Neural cell (in vitro differentiated cells): ENCODE measurements at regions not wholly inside any gene's neighbourhood (a gene's known extent, or its start where the extent isn't known, plus 50 kb on each side); places are given as distances from the start of the nearest gene placed in this dataset.

ENCODE experiments used
- H2AFZ ChIP-seq: fragments of 200-600, 300-800 bp; sonication (generic), shearing (Covaris generic); 2 replicates; pipeline ENCODE4 v1.6.0; 2014; ENCODE audit warnings: low read depth, mild to moderate bottlenecking, antibody characterized with exemption, low read length, moderate library complexity
- H3F3A ChIP-seq: fragments of 200-600 bp; shearing (Covaris generic); 2 replicates; pipeline ENCODE4 v1.6.1; 2016; ENCODE audit warnings: mild to moderate bottlenecking, moderate library complexity, mixed read lengths, antibody characterized with exemption, low read length; ENCODE audit not compliant: insufficient read depth, poor library complexity, severe bottlenecking
- H3K27ac ChIP-seq: fragments of 200-600, 300-800 bp; sonication (generic), shearing (Covaris generic); 2 replicates; pipeline ENCODE4 v1.5.1; 2014; ENCODE audit warnings: mild to moderate bottlenecking, low read length, moderate library complexity
- H3K27me3 ChIP-seq: fragments of 300-800, 200-600 bp; sonication (generic), shearing (Covaris generic); 2 replicates; pipeline ENCODE4 v1.6.0; 2014; ENCODE audit warnings: mild to moderate bottlenecking, low read depth, low read length, moderate library complexity; ENCODE audit not compliant: insufficient read depth
- H3K36me3 ChIP-seq: fragments of 300-800, 200-600 bp; sonication (generic), shearing (Covaris generic); 2 replicates; pipeline ENCODE4 v1.5.1; 2014; ENCODE audit warnings: mild to moderate bottlenecking, antibody characterized with exemption, low read length, moderate library complexity; ENCODE audit not compliant: insufficient read depth
- H3K4me2 ChIP-seq: fragments of 300-800, 200-600 bp; sonication (generic), shearing (Covaris generic); 2 replicates; pipeline ENCODE4 v1.6.0; 2014; ENCODE audit warnings: mild to moderate bottlenecking, low read length
- H3K4me3 ChIP-seq: fragments of 300-800, 200-600 bp; sonication (generic), shearing (Covaris generic); 2 replicates; pipeline ENCODE4 v1.5.1; 2014; ENCODE audit warnings: mild to moderate bottlenecking, low read length, moderate library complexity
- H3K79me2 ChIP-seq: fragments of 200-600 bp; shearing (Covaris generic); replicated peaks from 2 replicates; pipeline ENCODE4 v1.6.0; 2014; ENCODE audit warnings: mild to moderate bottlenecking, low read length, moderate library complexity; ENCODE audit not compliant: insufficient read depth
- H3K9ac ChIP-seq: fragments of 300-800, 200-600 bp; sonication (generic), shearing (Covaris generic); 2 replicates; pipeline ENCODE4 v1.6.1; 2016; ENCODE audit warnings: mild to moderate bottlenecking, low read length, mixed read lengths
- H3K9me2 ChIP-seq: fragments of 200-600 bp; shearing (Covaris generic); 2 replicates; pipeline ENCODE4 v1.6.1; 2016; ENCODE audit warnings: mild to moderate bottlenecking, low read length, mixed read lengths; ENCODE audit not compliant: insufficient read depth
- H3K9me3 ChIP-seq: fragments of 200-600, 300-800 bp; sonication (generic), shearing (Covaris generic); 2 replicates; pipeline ENCODE4 v1.6.1; 2016; ENCODE audit warnings: mild to moderate bottlenecking, mixed run types, low read length, moderate library complexity, mixed read lengths
- H4K20me1 ChIP-seq: fragments of 200-600 bp; shearing (Covaris generic); 2 replicates; pipeline ENCODE4 v1.6.1; 2016; ENCODE audit warnings: mild to moderate bottlenecking, mixed run types; ENCODE audit not compliant: insufficient read depth
- CTCF ChIP-seq: fragments of 450-650 bp; IDR thresholded peaks from 2 replicates; pipeline ENCODE4 v1.5.1; 2014; ENCODE audit warnings: antibody characterized with exemption, mild to moderate bottlenecking, moderate library complexity; ENCODE audit not compliant: poor library complexity, severe bottlenecking
- EP300 ChIP-seq: fragments of 450-650 bp; conservative IDR thresholded peaks from 2 replicates; pipeline ENCODE4 v1.6.1; 2014; ENCODE audit warnings: antibody characterized with exemption, mild to moderate bottlenecking, moderate library complexity; ENCODE audit not compliant: poor library complexity, severe bottlenecking
- EZH2 ChIP-seq: fragments of 200-600, 300-800 bp; shearing (Covaris generic), sonication (generic); IDR thresholded peaks from 2 replicates; pipeline ENCODE4 v1.6.1; 2014; ENCODE audit warnings: antibody characterized with exemption, low read length, borderline replicate concordance, mild to moderate bottlenecking; ENCODE audit not compliant: insufficient read depth, poor library complexity, severe bottlenecking
- MXI1 ChIP-seq: fragments of 450-650 bp; conservative IDR thresholded peaks from 2 replicates; pipeline ENCODE4 v1.6.1; 2014; ENCODE audit warnings: antibody characterized with exemption, mild to moderate bottlenecking; ENCODE audit not compliant: poor library complexity, severe bottlenecking
- POLR2AphosphoS5 ChIP-seq: IDR thresholded peaks from 2 replicates; pipeline ENCODE4 v1.6.1; 2012
- RAD21 ChIP-seq: fragments of 450-650 bp; conservative IDR thresholded peaks from 2 replicates; pipeline ENCODE4 v1.6.1; 2014; ENCODE audit warnings: antibody characterized with exemption, mild to moderate bottlenecking, moderate library complexity
- SMC3 ChIP-seq: fragments of 450-650 bp; conservative IDR thresholded peaks from 2 replicates; pipeline ENCODE4 v1.6.1; 2014; ENCODE audit warnings: antibody characterized with exemption, mild to moderate bottlenecking, moderate library complexity; ENCODE audit not compliant: poor library complexity
- TAF1 ChIP-seq: IDR thresholded peaks from 2 replicates; pipeline ENCODE4 v1.6.1; 2012; ENCODE audit warnings: low read depth
- TF ChIP-seq, protein P1 (sequence below): IDR thresholded peaks from 2 replicates; pipeline ENCODE4 v1.6.1; 2012; ENCODE audit warnings: borderline replicate concordance

DNA sequence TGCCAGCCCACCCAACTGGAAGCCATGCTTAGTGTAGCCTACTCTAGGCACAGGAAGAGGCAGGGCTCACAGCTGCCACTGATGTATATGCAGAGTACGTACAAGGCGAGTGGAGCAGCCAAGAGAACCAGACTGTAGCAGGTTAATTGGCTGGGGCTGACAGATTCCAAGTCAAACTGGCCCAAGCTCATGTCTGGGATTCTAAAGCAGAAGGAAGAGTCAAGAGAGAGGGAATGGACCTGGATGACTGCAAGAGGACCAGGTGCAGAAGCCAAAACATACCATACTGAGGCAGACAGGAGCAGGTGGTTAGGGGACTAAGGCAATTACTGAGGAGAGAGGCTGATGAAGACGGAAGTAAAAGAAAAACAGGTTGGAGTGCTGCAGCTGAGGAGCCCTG is 51.3 kb upstream of the LRRN2 start:
- Histone ChIP-seq H3K4me3 (no peak overlapping the region), H3F3A (no peaks in the 10 kb centered on the region), H3K36me3 (no peaks in the 10 kb centered on the region), H3K9me3 (no peaks in the 10 kb centered on the region), H3K79me2 (no peaks in the 10 kb centered on the region), H3K4me2 (no peak overlapping the region), H3K27ac (no peak overlapping the region), H3K27me3 (no peaks in the 10 kb centered on the region), H3K9me2 (no peaks in the 10 kb centered on the region), H3K9ac (no peak overlapping the region), H2AFZ (no peak overlapping the region), H4K20me1 (no peaks in the 10 kb centered on the region)
- TF ChIP-seq MXI1 (no peak), EZH2 (no peak), SMC3 (no peak), TAF1 (no peak), EP300 (no peak), RAD21 (no peak)
- TF ChIP-seq, protein P1, sequence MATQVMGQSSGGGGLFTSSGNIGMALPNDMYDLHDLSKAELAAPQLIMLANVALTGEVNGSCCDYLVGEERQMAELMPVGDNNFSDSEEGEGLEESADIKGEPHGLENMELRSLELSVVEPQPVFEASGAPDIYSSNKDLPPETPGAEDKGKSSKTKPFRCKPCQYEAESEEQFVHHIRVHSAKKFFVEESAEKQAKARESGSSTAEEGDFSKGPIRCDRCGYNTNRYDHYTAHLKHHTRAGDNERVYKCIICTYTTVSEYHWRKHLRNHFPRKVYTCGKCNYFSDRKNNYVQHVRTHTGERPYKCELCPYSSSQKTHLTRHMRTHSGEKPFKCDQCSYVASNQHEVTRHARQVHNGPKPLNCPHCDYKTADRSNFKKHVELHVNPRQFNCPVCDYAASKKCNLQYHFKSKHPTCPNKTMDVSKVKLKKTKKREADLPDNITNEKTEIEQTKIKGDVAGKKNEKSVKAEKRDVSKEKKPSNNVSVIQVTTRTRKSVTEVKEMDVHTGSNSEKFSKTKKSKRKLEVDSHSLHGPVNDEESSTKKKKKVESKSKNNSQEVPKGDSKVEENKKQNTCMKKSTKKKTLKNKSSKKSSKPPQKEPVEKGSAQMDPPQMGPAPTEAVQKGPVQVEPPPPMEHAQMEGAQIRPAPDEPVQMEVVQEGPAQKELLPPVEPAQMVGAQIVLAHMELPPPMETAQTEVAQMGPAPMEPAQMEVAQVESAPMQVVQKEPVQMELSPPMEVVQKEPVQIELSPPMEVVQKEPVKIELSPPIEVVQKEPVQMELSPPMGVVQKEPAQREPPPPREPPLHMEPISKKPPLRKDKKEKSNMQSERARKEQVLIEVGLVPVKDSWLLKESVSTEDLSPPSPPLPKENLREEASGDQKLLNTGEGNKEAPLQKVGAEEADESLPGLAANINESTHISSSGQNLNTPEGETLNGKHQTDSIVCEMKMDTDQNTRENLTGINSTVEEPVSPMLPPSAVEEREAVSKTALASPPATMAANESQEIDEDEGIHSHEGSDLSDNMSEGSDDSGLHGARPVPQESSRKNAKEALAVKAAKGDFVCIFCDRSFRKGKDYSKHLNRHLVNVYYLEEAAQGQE, result no peak

- Histone ChIP-seq H3K27me3 (no peaks in the 10 kb centered on the region), H3K9me3 (no peaks in the 10 kb centered on the region), H3K4me3 (no peak overlapping the region), H3F3A (no peaks in the 10 kb centered on the region), H3K4me2 (no peak overlapping the region), H3K27ac (no peak overlapping the region), H3K36me3 (no peaks in the 10 kb centered on the region), H3K9me2 (no peaks in the 10 kb centered on the region), H3K79me2 (no peaks in the 10 kb centered on the region), H4K20me1 (no peaks in the 10 kb centered on the region), H3K9ac (no peak overlapping the region), H2AFZ (no peak overlapping the region)
- TF ChIP-seq EZH2, result no peak
- TF ChIP-seq MXI1, result no peak
- no peak for TF ChIP-seq CTCF
- no peak for TF ChIP-seq SMC3
- TF ChIP-seq EP300, result no peak
- no peak for TF ChIP-seq POLR2AphosphoS5
- TF ChIP-seq TAF1, result no peak
- TF ChIP-seq, protein P1, result no peak
- TF ChIP-seq RAD21, result no peak
Measured at GRCh38 chr1:204738506-204738905, 53.0 kb upstream of the LRRN2 start.
